ENCODE measurements at regions not wholly inside any gene's neighbourhood (a gene's known extent, or its start where the extent isn't known, plus 50 kb on each side); places are given as distances from the start of the nearest gene placed in this dataset.
"Not testable (repeated sequence)": the region's sequence is repeated elsewhere in the genome, so short reads cannot be mapped to it uniquely, and the experiment has no call there.

GRCh38 chr6:8940356-8940755, 505.0 kb upstream of the SLC35B3 start:
- H3K27ac ChIP-seq (ENCODE audit: low read length): no peak overlapping the region
- DNase-seq: no peak
- no peaks in the 10 kb centered on the region for H3K36me3 ChIP-seq (ENCODE audit: control insufficient read depth, insufficient read depth, low read length)
- no peaks in the 10 kb centered on the region for H3K27me3 ChIP-seq (ENCODE audit: control insufficient read depth, insufficient read depth, low read length)
- H3K4me3 ChIP-seq (ENCODE audit: low read length): no peak overlapping the region
- no peaks in the 10 kb centered on the region for H3K4me1 ChIP-seq (ENCODE audit: control insufficient read depth, insufficient read depth, low read length)
- H3K9me3 ChIP-seq (ENCODE audit: control insufficient read depth, low read depth, low read length): no peaks in the 10 kb centered on the region
- no CpG with 5 or more reads among the region's 6 CpGs for WGBS (ENCODE audit: insufficient coverage, low lambda C conversion rate)

DNA sequence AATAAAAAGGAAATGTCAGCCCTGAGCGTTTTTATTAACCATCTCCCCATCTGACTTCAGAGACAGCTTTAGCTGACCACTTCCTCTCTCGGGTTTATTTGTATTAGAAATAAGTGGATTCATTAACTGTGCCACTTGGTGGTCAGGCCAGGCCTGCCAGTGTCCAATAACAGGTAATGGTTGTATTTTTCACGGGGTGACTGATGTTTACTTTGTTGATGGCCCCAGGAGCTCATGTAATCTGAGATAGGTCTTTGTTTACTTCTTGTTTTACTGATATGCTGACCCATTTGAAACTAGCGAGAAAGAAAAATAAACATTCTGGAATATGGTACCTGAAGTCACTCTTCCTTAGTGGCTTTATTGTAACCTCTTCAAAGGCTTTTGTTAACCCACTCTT, 504.3 kb upstream of the SLC35B3 start:
- H3K9me3 ChIP-seq (ENCODE audit: control insufficient read depth, low read depth, low read length): no peaks in the 10 kb centered on the region
- DNase-seq: no peak
- H3K36me3 ChIP-seq (ENCODE audit: control insufficient read depth, insufficient read depth, low read length): no peaks in the 10 kb centered on the region
- H3K27ac ChIP-seq (ENCODE audit: low read length): no peak overlapping the region
- H3K4me1 ChIP-seq (ENCODE audit: control insufficient read depth, insufficient read depth, low read length): no peaks in the 10 kb centered on the region
- no CpG with 5 or more reads among the region's 4 CpGs for WGBS (ENCODE audit: insufficient coverage, low lambda C conversion rate)
- no peak overlapping the region for H3K4me3 ChIP-seq (ENCODE audit: low read length)
- no peaks in the 10 kb centered on the region for H3K27me3 ChIP-seq (ENCODE audit: control insufficient read depth, insufficient read depth, low read length)

GRCh38 chr6:8934318-8934717, 499.0 kb upstream of the SLC35B3 start:
- Histone ChIP-seq H3K9me3 (ENCODE audit: control insufficient read depth, low read depth, low read length) (no peaks in the 10 kb centered on the region), H3K4me1 (ENCODE audit: control insufficient read depth, insufficient read depth, low read length) (no peaks in the 10 kb centered on the region), H3K36me3 (ENCODE audit: control insufficient read depth, insufficient read depth, low read length) (no peaks in the 10 kb centered on the region), H3K27me3 (ENCODE audit: control insufficient read depth, insufficient read depth, low read length) (no peaks in the 10 kb centered on the region), H3K4me3 (ENCODE audit: low read length) (no peak overlapping the region), H3K27ac (ENCODE audit: low read length) (no peak overlapping the region)
- no peak for DNase-seq
- no CpG with 5 or more reads among the region's 4 CpGs for WGBS (ENCODE audit: insufficient coverage, low lambda C conversion rate)

DNA sequence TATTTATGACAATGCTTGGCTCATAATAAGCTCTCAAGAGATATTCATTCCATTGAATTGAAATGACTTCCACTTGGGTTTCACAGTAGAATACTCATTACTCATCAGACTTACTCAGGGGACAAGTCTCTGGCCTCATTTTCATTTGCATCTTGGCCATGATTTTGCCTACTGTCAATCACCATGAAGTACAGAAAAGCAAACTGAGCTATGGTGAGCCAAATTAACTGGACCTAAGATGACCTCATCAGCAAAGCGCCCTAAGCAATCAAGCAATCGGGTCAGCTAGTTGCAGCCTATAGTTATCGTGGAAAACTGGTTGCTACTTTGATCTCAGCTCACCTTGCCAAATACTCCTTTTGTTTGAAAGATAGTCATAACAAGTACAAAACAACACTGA, 494.7 kb upstream of the SLC35B3 start:
- 100% methylated on average over 3 of the region's 3 CpGs for WGBS (ENCODE audit: insufficient coverage, low lambda C conversion rate)

DNA sequence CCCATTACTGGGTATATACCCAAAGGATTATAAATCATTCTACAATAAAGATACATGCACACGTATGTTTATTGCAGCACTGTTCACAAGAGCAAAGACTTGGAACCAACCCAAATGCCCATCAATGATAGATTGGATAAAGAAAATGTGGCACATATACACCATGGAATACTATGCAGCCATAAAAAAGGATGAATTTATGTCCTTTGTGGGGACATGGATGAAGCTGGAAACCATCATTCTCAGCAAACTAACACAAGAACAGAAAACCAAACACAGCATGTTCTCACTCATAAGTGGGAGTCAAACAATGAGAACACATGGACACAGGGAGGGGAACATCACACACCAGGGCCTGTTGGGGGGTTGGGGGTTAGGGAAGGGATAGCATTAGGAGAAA, 484.9 kb upstream of the SLC35B3 start:
- H3K36me3 ChIP-seq (ENCODE audit: control insufficient read depth, insufficient read depth, low read length); H3K4me1 ChIP-seq (ENCODE audit: control insufficient read depth, insufficient read depth, low read length); H3K9me3 ChIP-seq (ENCODE audit: control insufficient read depth, low read depth, low read length); H3K27me3 ChIP-seq (ENCODE audit: control insufficient read depth, insufficient read depth, low read length); DNase-seq; H3K4me3 ChIP-seq (ENCODE audit: low read length); H3K27ac ChIP-seq (ENCODE audit: low read length): not testable (repeated sequence)
- WGBS (ENCODE audit: insufficient coverage, low lambda C conversion rate): no CpG with 5 or more reads among the region's 1 CpG

More for the DNA sequence above, 494.7 kb upstream of the SLC35B3 start:
- DNase-seq: no peak
- H3K4me3 ChIP-seq (ENCODE audit: low read length): no peak overlapping the region
- H3K27ac ChIP-seq (ENCODE audit: low read length): no peak overlapping the region
- no peaks in the 10 kb centered on the region for H3K27me3 ChIP-seq (ENCODE audit: control insufficient read depth, insufficient read depth, low read length)
- H3K4me1 ChIP-seq (ENCODE audit: control insufficient read depth, insufficient read depth, low read length): no peaks in the 10 kb centered on the region
- no peaks in the 10 kb centered on the region for H3K9me3 ChIP-seq (ENCODE audit: control insufficient read depth, low read depth, low read length)
- H3K36me3 ChIP-seq (ENCODE audit: control insufficient read depth, insufficient read depth, low read length): no peaks in the 10 kb centered on the region

DNA sequence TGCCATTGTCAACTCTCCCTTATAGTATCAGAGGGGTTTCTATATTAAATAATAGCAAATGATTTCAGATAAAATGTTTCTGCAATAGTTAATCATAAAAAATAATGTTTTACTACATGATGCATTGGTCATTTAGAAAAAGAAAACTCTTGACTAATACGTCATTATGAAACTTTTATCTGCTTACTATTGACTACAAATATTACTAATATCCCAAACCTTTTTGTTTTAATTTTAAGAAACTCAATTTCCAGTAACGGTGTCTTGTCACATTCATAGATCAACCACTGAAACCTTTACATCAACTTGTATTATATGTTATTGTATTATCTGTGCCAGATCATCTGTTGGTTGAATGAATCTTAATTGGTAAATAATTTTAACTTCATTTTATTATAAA, 482.9 kb upstream of the SLC35B3 start:
- Histone ChIP-seq H3K36me3 (ENCODE audit: control insufficient read depth, insufficient read depth, low read length) (no peaks in the 10 kb centered on the region), H3K4me3 (ENCODE audit: low read length) (no peak overlapping the region), H3K4me1 (ENCODE audit: control insufficient read depth, insufficient read depth, low read length) (no peaks in the 10 kb centered on the region), H3K27ac (ENCODE audit: low read length) (no peak overlapping the region), H3K9me3 (ENCODE audit: control insufficient read depth, low read depth, low read length) (no peaks in the 10 kb centered on the region), H3K27me3 (ENCODE audit: control insufficient read depth, insufficient read depth, low read length) (no peaks in the 10 kb centered on the region)
- WGBS (ENCODE audit: insufficient coverage, low lambda C conversion rate): 83% methylated on average over 1 of the region's 2 CpGs
- DNase-seq: no peak

DNA sequence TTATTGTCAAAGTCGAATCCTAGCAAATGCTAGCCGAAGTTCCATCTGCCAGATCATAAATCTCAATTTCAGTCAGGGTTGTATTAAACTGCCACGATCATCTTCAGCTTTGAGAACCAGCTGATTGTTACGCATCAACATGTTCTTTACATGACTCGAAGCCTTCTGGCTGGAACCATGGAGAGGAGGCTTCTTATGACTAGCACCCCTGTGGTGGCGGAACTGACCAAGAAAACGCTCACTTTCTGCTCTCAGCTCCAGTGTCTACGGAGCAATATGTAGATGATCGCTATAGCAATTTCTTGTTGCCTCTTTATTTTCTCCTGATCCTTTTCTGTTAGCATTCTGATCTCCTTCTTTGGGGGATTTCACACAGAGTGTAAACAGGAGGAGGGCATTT, 479.4 kb upstream of the SLC35B3 start:
- no peaks in the 10 kb centered on the region for H3K4me1 ChIP-seq (ENCODE audit: control insufficient read depth, insufficient read depth, low read length)
- DNase-seq: no peak
- 83% methylated on average over 2 of the region's 9 CpGs for WGBS (ENCODE audit: insufficient coverage, low lambda C conversion rate)
- no peak overlapping the region for H3K4me3 ChIP-seq (ENCODE audit: low read length)
- H3K36me3 ChIP-seq (ENCODE audit: control insufficient read depth, insufficient read depth, low read length): no peaks in the 10 kb centered on the region
- H3K9me3 ChIP-seq (ENCODE audit: control insufficient read depth, low read depth, low read length): peaks cover 4% of the 10 kb centered on the region
- H3K27ac ChIP-seq (ENCODE audit: low read length): no peak overlapping the region
- H3K27me3 ChIP-seq (ENCODE audit: control insufficient read depth, insufficient read depth, low read length): no peaks in the 10 kb centered on the region

GRCh38 chr6:8908638-8909037, 473.3 kb upstream of the SLC35B3 start:
- Histone ChIP-seq H3K4me3 (ENCODE audit: low read length) (no peak overlapping the region), H3K4me1 (ENCODE audit: control insufficient read depth, insufficient read depth, low read length) (no peaks in the 10 kb centered on the region), H3K9me3 (ENCODE audit: control insufficient read depth, low read depth, low read length) (peaks cover 4% of the 10 kb centered on the region), H3K27ac (ENCODE audit: low read length) (no peak overlapping the region), H3K36me3 (ENCODE audit: control insufficient read depth, insufficient read depth, low read length) (no peaks in the 10 kb centered on the region), H3K27me3 (ENCODE audit: control insufficient read depth, insufficient read depth, low read length) (no peaks in the 10 kb centered on the region)
- no CpG with 5 or more reads among the region's 3 CpGs for WGBS (ENCODE audit: insufficient coverage, low lambda C conversion rate)
- DNase-seq: no peak

DNA sequence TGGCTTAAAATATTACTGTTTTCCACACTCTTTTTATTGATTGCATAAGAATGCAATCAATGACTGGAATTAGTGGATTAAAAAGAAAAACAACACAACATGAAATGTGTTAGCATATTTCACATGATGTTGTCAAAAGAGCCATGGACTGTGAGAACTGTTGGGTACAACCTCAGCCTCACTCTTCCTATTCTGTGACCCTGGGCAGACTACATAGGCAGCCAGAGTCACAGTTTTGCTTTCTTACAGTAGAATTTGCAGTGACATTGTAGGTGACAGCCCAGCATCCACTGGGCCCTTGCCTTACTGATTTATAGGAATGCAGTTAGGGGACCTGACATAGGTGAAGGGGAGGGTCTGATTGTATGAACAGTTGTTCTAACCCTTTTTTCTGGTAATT, 471.4 kb upstream of the SLC35B3 start:
- H3K27me3 ChIP-seq (ENCODE audit: control insufficient read depth, insufficient read depth, low read length): no peaks in the 10 kb centered on the region
- no peaks in the 10 kb centered on the region for H3K36me3 ChIP-seq (ENCODE audit: control insufficient read depth, insufficient read depth, low read length)
- no peak overlapping the region for H3K27ac ChIP-seq (ENCODE audit: low read length)
- no peaks in the 10 kb centered on the region for H3K9me3 ChIP-seq (ENCODE audit: control insufficient read depth, low read depth, low read length)
- H3K4me1 ChIP-seq (ENCODE audit: control insufficient read depth, insufficient read depth, low read length): no peaks in the 10 kb centered on the region
- DNase-seq: no peak
- H3K4me3 ChIP-seq (ENCODE audit: low read length): no peak overlapping the region

- Histone ChIP-seq H3K27me3 (ENCODE audit: control insufficient read depth, insufficient read depth, low read length) (no peaks in the 10 kb centered on the region), H3K4me3 (ENCODE audit: low read length) (no peak overlapping the region), H3K27ac (ENCODE audit: low read length) (no peak overlapping the region), H3K4me1 (ENCODE audit: control insufficient read depth, insufficient read depth, low read length) (no peaks in the 10 kb centered on the region), H3K9me3 (ENCODE audit: control insufficient read depth, low read depth, low read length) (no peaks in the 10 kb centered on the region), H3K36me3 (ENCODE audit: control insufficient read depth, insufficient read depth, low read length) (no peaks in the 10 kb centered on the region)
- DNase-seq: no peak
- WGBS (ENCODE audit: insufficient coverage, low lambda C conversion rate): 80% methylated on average over 1 of the region's 2 CpGs
These were observed 470.4 kb upstream of the SLC35B3 start for GRCh38 chr6:8905757-8906156.

GRCh38 chr6:8904754-8905153, 469.4 kb upstream of the SLC35B3 start:
- Histone ChIP-seq H3K9me3 (ENCODE audit: control insufficient read depth, low read depth, low read length) (no peaks in the 10 kb centered on the region), H3K4me3 (ENCODE audit: low read length) (no peak overlapping the region), H3K4me1 (ENCODE audit: control insufficient read depth, insufficient read depth, low read length) (no peaks in the 10 kb centered on the region), H3K27ac (ENCODE audit: low read length) (no peak overlapping the region), H3K36me3 (ENCODE audit: control insufficient read depth, insufficient read depth, low read length) (no peaks in the 10 kb centered on the region), H3K27me3 (ENCODE audit: control insufficient read depth, insufficient read depth, low read length) (no peaks in the 10 kb centered on the region)
- DNase-seq: no peak
- 50% methylated on average over 1 of the region's 3 CpGs for WGBS (ENCODE audit: insufficient coverage, low lambda C conversion rate)
